Prostate gland (tissue), 2 donors: ENCODE measurements at regions not wholly inside any gene's neighbourhood (a gene's known extent, or its start where the extent isn't known, plus 50 kb on each side); places are given as distances from the start of the nearest gene placed in this dataset.

Experiments
- CTCF ChIP-seq, 4 experiments: fragments of 200-600 bp in 2 of 4; fragments of 450-650 bp in 2 of 4; sonication (generic) in 2 of 4; IDR thresholded peaks; 1 replicate in 3 of 4; 2 replicates in 1 of 4; pipeline ENCODE4 v1.5.1; 2016 to 2019; ENCODE audit warnings: antibody characterized with exemption in 4 of 4, mild to moderate bottlenecking in 2 of 4, moderate library complexity in 2 of 4
- POLR2AphosphoS5 ChIP-seq: sonication (generic); formaldehyde crosslinking; IDR thresholded peaks from one replicate; pipeline ENCODE4 v1.6.1; 2017; ENCODE audit warnings: antibody characterized with exemption

GRCh38 chr13:111511805-111512504 lies 191.5 kb downstream of the TEX29 start:
- TF ChIP-seq POLR2AphosphoS5 (no peak), CTCF (IDR thresholded peaks at IDR 0.05) (no peak)
